ENCODE measurements at regions not wholly inside any gene's neighbourhood (a gene's known extent, or its start where the extent isn't known, plus 50 kb on each side); places are given as distances from the start of the nearest gene placed in this dataset.

DNA sequence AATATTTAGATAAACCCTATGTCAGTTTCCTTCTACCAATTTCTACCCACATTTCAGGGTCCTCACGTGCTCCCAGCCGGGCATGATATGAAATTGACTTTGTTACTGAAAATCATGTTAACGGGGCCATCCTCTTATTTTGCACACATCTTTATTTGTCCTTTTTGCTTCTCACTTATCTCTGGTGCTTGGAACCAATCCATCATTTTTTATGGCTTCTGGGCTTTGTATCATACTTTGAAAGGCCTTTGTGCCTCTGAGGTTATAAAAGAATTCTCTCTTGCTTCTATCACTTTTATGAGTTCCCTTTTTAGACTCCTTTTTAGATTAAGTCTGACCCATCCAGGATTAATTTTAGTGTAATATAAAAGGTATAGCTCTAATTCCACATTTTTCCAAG is 81.7 kb upstream of the PRNP start:
- TF ChIP-seq, protein P1, sequence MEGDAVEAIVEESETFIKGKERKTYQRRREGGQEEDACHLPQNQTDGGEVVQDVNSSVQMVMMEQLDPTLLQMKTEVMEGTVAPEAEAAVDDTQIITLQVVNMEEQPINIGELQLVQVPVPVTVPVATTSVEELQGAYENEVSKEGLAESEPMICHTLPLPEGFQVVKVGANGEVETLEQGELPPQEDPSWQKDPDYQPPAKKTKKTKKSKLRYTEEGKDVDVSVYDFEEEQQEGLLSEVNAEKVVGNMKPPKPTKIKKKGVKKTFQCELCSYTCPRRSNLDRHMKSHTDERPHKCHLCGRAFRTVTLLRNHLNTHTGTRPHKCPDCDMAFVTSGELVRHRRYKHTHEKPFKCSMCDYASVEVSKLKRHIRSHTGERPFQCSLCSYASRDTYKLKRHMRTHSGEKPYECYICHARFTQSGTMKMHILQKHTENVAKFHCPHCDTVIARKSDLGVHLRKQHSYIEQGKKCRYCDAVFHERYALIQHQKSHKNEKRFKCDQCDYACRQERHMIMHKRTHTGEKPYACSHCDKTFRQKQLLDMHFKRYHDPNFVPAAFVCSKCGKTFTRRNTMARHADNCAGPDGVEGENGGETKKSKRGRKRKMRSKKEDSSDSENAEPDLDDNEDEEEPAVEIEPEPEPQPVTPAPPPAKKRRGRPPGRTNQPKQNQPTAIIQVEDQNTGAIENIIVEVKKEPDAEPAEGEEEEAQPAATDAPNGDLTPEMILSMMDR (IDR thresholded peaks at IDR 0.05): no peak
- no peak for TF ChIP-seq POLR2A (IDR thresholded peaks at IDR 0.05)
